A549 (cell line): ENCODE measurements at regions not wholly inside any gene's neighbourhood (a gene's known extent, or its start where the extent isn't known, plus 50 kb on each side); places are given as distances from the start of the nearest gene placed in this dataset.

Experiments
- POLR2A ChIP-seq: IDR thresholded peaks from 2 replicates; pipeline ENCODE4 v1.6.1; 2012; ENCODE audit warnings: mild to moderate bottlenecking, low read length
- SMC3 ChIP-seq: fragments of >200 bp; sonication (Bioruptor Twin); formaldehyde crosslinking; IDR thresholded peaks from 3 replicates; pipeline ENCODE4 v1.6.1; 2018; ENCODE audit warnings: inconsistent platforms
- TF ChIP-seq, protein P1 (sequence below): fragments of >200 bp; sonication (Bioruptor Twin); formaldehyde crosslinking; IDR thresholded peaks from 3 replicates; pipeline ENCODE4 v1.5.1; 2016
- TF ChIP-seq, protein P2 (sequence below): fragments of 150-350 bp; IDR thresholded peaks from 2 replicates; pipeline ENCODE4 v1.6.1; 2014; ENCODE audit warnings: low read depth, mild to moderate bottlenecking, low read length

DNA sequence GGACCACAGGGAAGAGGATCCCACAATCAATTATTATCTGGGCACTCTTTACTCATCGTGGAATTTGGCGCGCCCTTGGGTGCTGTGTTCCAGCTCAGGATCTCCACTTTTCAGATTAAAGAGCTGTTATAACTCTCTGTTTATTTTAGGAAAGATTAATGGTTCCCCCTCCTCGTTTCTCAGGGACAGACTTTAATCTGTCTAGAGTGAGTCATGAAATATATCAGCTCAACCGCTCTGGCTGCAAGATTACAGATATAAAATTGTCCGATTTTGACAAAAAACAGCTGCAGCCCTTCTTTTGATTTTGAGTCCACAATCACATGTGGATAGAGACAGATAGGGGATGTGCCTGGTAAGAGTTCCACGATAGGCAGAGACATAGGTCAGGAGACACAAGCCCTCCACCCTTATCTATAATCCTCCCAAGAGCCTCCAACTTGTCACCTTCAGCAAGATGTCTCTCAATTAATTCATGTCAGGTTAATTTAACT is 77.6 kb upstream of the ANKRD55 start:
- no peak for TF ChIP-seq SMC3
- TF ChIP-seq, protein P1, sequence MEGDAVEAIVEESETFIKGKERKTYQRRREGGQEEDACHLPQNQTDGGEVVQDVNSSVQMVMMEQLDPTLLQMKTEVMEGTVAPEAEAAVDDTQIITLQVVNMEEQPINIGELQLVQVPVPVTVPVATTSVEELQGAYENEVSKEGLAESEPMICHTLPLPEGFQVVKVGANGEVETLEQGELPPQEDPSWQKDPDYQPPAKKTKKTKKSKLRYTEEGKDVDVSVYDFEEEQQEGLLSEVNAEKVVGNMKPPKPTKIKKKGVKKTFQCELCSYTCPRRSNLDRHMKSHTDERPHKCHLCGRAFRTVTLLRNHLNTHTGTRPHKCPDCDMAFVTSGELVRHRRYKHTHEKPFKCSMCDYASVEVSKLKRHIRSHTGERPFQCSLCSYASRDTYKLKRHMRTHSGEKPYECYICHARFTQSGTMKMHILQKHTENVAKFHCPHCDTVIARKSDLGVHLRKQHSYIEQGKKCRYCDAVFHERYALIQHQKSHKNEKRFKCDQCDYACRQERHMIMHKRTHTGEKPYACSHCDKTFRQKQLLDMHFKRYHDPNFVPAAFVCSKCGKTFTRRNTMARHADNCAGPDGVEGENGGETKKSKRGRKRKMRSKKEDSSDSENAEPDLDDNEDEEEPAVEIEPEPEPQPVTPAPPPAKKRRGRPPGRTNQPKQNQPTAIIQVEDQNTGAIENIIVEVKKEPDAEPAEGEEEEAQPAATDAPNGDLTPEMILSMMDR = no peak
- no peak for TF ChIP-seq POLR2A
- TF ChIP-seq, protein P2, sequence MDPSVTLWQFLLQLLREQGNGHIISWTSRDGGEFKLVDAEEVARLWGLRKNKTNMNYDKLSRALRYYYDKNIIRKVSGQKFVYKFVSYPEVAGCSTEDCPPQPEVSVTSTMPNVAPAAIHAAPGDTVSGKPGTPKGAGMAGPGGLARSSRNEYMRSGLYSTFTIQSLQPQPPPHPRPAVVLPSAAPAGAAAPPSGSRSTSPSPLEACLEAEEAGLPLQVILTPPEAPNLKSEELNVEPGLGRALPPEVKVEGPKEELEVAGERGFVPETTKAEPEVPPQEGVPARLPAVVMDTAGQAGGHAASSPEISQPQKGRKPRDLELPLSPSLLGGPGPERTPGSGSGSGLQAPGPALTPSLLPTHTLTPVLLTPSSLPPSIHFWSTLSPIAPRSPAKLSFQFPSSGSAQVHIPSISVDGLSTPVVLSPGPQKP = no peak
